Keratinocyte (primary cell): ENCODE measurements at regions not wholly inside any gene's neighbourhood (a gene's known extent, or its start where the extent isn't known, plus 50 kb on each side); places are given as distances from the start of the nearest gene placed in this dataset.

Experiments used
- DNase-seq: peaks from one replicate; pipeline ENCODE4 v3.0.0-alpha.2; 2011; ENCODE audit warnings: low read depth, missing footprints, low spot score
- FAIRE-seq: peaks from 2 replicates; lab custom pipeline; 2011; peaks lifted over from hg19 to GRCh38; lab: Jason Lieb, UNC
- H2AFZ ChIP-seq: 2 replicates; pipeline ENCODE4 v1.6.0; 2012; ENCODE audit warnings: low read length, control low read depth, inconsistent platforms; ENCODE audit not compliant: control insufficient read depth
- H3K27ac ChIP-seq: 2 replicates; pipeline ENCODE4 v1.5.1; 2011; ENCODE audit warnings: low read length; ENCODE audit not compliant: control insufficient read depth, insufficient read depth
- H3K27me3 ChIP-seq: 3 replicates; pipeline ENCODE4 v1.6.0; 2011; ENCODE audit warnings: low read length; ENCODE audit not compliant: control insufficient read depth, insufficient read depth; ENCODE audit errors: extremely low read depth
- H3K36me3 ChIP-seq, 2 experiments: 2 replicates in 1 of 2; 3 replicates in 1 of 2; pipeline ENCODE4 v1.5.1; 2011; ENCODE audit warnings: low read length in 2 of 2, mild to moderate bottlenecking in 1 of 2; ENCODE audit not compliant: control insufficient read depth in 2 of 2, insufficient read depth in 2 of 2; ENCODE audit errors: extremely low read depth in 1 of 2
- H3K4me1 ChIP-seq: 3 replicates; pipeline ENCODE4 v1.5.1; 2011; ENCODE audit warnings: low read length; ENCODE audit not compliant: control insufficient read depth, insufficient read depth; ENCODE audit errors: extremely low read depth
- H3K4me2 ChIP-seq: 3 replicates; pipeline ENCODE4 v1.6.0; 2011; ENCODE audit warnings: low read depth, low read length; ENCODE audit not compliant: control insufficient read depth, insufficient read depth; ENCODE audit errors: extremely low read depth
- H3K4me3 ChIP-seq, 3 experiments: fragments of 200-600 bp in 1 of 3; sonication (generic) in 1 of 3; 2 replicates in 2 of 3; 3 replicates in 1 of 3; pipeline ENCODE4 v1.5.1; 2011 to 2016; ENCODE audit warnings: low read length in 3 of 3, mild to moderate bottlenecking in 3 of 3, control low read depth in 2 of 3, inconsistent platforms in 1 of 3, low read depth in 1 of 3, mixed read lengths in 1 of 3, mixed run types in 1 of 3, moderate library complexity in 1 of 3; ENCODE audit not compliant: control insufficient read depth in 2 of 3, insufficient read depth in 2 of 3; ENCODE audit errors: extremely low read depth in 1 of 3
- H3K79me2 ChIP-seq: 2 replicates; pipeline ENCODE4 v1.6.0; 2012; ENCODE audit warnings: low read length; ENCODE audit not compliant: control insufficient read depth, insufficient read depth
- H3K9ac ChIP-seq: 3 replicates; pipeline ENCODE4 v1.6.0; 2011; ENCODE audit warnings: low read length; ENCODE audit not compliant: control insufficient read depth, insufficient read depth; ENCODE audit errors: extremely low read depth
- H3K9me1 ChIP-seq: 3 replicates; pipeline ENCODE4 v1.6.0; 2011; ENCODE audit warnings: low read length; ENCODE audit not compliant: control insufficient read depth, insufficient read depth; ENCODE audit errors: extremely low read depth
- H3K9me3 ChIP-seq: 2 replicates; pipeline ENCODE4 v1.5.1; 2012; ENCODE audit warnings: low read depth, low read length; ENCODE audit not compliant: control insufficient read depth
- H4K20me1 ChIP-seq: 3 replicates; pipeline ENCODE4 v1.6.0; 2011; ENCODE audit warnings: low read length; ENCODE audit not compliant: control insufficient read depth, insufficient read depth; ENCODE audit errors: extremely low read depth
- CTCF ChIP-seq, 3 experiments: IDR thresholded peaks in 1 of 3; conservative IDR thresholded peaks in 1 of 3; optimal IDR thresholded peaks in 1 of 3; 2 replicates in 2 of 3; 3 replicates in 1 of 3; pipeline versions ENCODE3 to v1.5.1; 2011; ENCODE audit warnings: low read length in 3 of 3, mild to moderate bottlenecking in 3 of 3, moderate library complexity in 2 of 3, control low read depth in 1 of 3, inconsistent platforms in 1 of 3; ENCODE audit not compliant: insufficient read depth in 2 of 3; ENCODE audit errors: extremely low read depth in 1 of 3
- EZH2 ChIP-seq: IDR thresholded peaks from one replicate; pipeline ENCODE4 v1.6.1; 2012; ENCODE audit warnings: inconsistent platforms, mild to moderate bottlenecking, low read length, moderate library complexity
- dilution Hi-C: fragments of 300-500 bp; cut with MboI; formaldehyde crosslinking; loops from one replicate; pipeline ENCODE4 v1.7.0; 2020; ENCODE audit warnings: low sequenced_read_pairs; ENCODE audit not compliant: extremely low pct_ligation_motif_present

GRCh38 chr5:51650824-51651223, 267.6 kb downstream of the ISL1 start:
- TF ChIP-seq CTCF (optimal IDR thresholded peaks at IDR 0.05 in 1 of 3, IDR thresholded peaks at IDR 0.05 in 1 of 3, conservative IDR thresholded peaks at IDR 0.05 in 1 of 3; ENCODE audit: extremely low read depth in 1 of 3, insufficient read depth in 2 of 3, low read length in 3 of 3), result no peak
- TF ChIP-seq EZH2, result no peak
- H4K20me1 ChIP-seq, result no peaks in the 10 kb centered on the region
- H2AFZ ChIP-seq, result peak overlapping the region; percentile 83
- peak; percentile 36 for FAIRE-seq
- H3K79me2 ChIP-seq, result no peaks in the 10 kb centered on the region
- no peak overlapping the region for H3K4me3 ChIP-seq
- H3K4me1 ChIP-seq, result peaks cover 35% of the 10 kb centered on the region
- no peak overlapping the region for H3K9ac ChIP-seq
- H3K4me2 ChIP-seq, result peak overlapping the region; percentile 87
- dilution Hi-C loops, result no loop called here
- H3K27ac ChIP-seq, result peak overlapping the region; percentile 74
- H3K36me3 ChIP-seq, result no peaks in the 10 kb centered on the region
- no peak for DNase-seq
- no peaks in the 10 kb centered on the region for H3K9me1 ChIP-seq
- no peaks in the 10 kb centered on the region for H3K9me3 ChIP-seq
- H3K27me3 ChIP-seq, result no peaks in the 10 kb centered on the region

- Histone ChIP-seq H3K27me3 (no peaks in the 10 kb centered on the region), H3K4me2 (peak overlapping the region; percentile 87), H4K20me1 (no peaks in the 10 kb centered on the region), H3K4me3 (peak overlapping the region in 2 of 3 experiments; percentile 34 to 42), H3K36me3 (no peaks in the 10 kb centered on the region), H3K9me1 (no peaks in the 10 kb centered on the region), H2AFZ (peak overlapping the region; percentile 83), H3K9ac (peak overlapping the region; percentile 51), H3K79me2 (no peaks in the 10 kb centered on the region), H3K27ac (peak overlapping the region; percentile 74), H3K4me1 (peaks cover 36% of the 10 kb centered on the region), H3K9me3 (no peaks in the 10 kb centered on the region)
- TF ChIP-seq CTCF (optimal IDR thresholded peaks at IDR 0.05 in 1 of 3, IDR thresholded peaks at IDR 0.05 in 1 of 3, conservative IDR thresholded peaks at IDR 0.05 in 1 of 3; ENCODE audit: extremely low read depth in 1 of 3, insufficient read depth in 2 of 3, low read length in 3 of 3) (no peak), EZH2 (no peak)
- DNase-seq (no peak), FAIRE-seq (peak; percentile 79)
- dilution Hi-C loops, result no loop called here
Measured at GRCh38 chr5:51651476-51651875, 268.2 kb downstream of the ISL1 start.
